Left ventricle myocardium inferior (tissue), 1 donor: ENCODE measurements at regions not wholly inside any gene's neighbourhood (a gene's known extent, or its start where the extent isn't known, plus 50 kb on each side); places are given as distances from the start of the nearest gene placed in this dataset.
A peak's percentile ranks its signal among the peaks of the same experiment; 100 is the strongest.

Source experiments
- DNase-seq: peaks from one replicate; pipeline ENCODE4 v3.0.0-alpha.2; 2020
- H3K27ac ChIP-seq: fragments of 200-600 bp; replicated peaks from 2 replicates; pipeline ENCODE4 v1.8.0; 2021
- H3K27me3 ChIP-seq: fragments of 200-600 bp; 2 replicates; pipeline ENCODE4 v1.8.0; 2021; ENCODE audit warnings: low read depth
- H3K36me3 ChIP-seq: fragments of 200-600 bp; 2 replicates; pipeline ENCODE4 v1.8.0; 2021
- H3K4me1 ChIP-seq: fragments of 200-600 bp; 2 replicates; pipeline ENCODE4 v1.8.0; 2021
- H3K4me3 ChIP-seq: fragments of 200-600 bp; 2 replicates; pipeline ENCODE4 v1.8.0; 2021; ENCODE audit warnings: mild to moderate bottlenecking, moderate library complexity
- H3K9me3 ChIP-seq: fragments of 200-600 bp; replicated peaks from 2 replicates; pipeline ENCODE4 v1.8.0; 2021
- CTCF ChIP-seq: fragments of 200-600 bp; IDR thresholded peaks from 2 replicates; pipeline ENCODE4 v1.8.0; 2021; ENCODE audit warnings: antibody characterized with exemption, mild to moderate bottlenecking, borderline replicate concordance
- intact Hi-C: fragments of 100-400 bp; cut with micrococcal nuclease; formaldehyde crosslinking; loops from one replicate; pipeline ENCODE4 v1.11.0; 2022
- donor health status: DM: no; HTN: yes; CAD: no; lungs with severe emphysema.

- intact Hi-C loops, result no loop called here
- H3K27ac ChIP-seq, result no peak overlapping the region
- H3K9me3 ChIP-seq, result no peaks in the 10 kb centered on the region
- no peaks in the 10 kb centered on the region for H3K27me3 ChIP-seq
- TF ChIP-seq CTCF, result no peak
- no peaks in the 10 kb centered on the region for H3K36me3 ChIP-seq
- no peak overlapping the region for H3K4me3 ChIP-seq
- no peaks in the 10 kb centered on the region for H3K4me1 ChIP-seq
- no peak for DNase-seq
Observed at GRCh38 chr14:80428171-80428570, 216.9 kb upstream of the DIO2 start.

DNA sequence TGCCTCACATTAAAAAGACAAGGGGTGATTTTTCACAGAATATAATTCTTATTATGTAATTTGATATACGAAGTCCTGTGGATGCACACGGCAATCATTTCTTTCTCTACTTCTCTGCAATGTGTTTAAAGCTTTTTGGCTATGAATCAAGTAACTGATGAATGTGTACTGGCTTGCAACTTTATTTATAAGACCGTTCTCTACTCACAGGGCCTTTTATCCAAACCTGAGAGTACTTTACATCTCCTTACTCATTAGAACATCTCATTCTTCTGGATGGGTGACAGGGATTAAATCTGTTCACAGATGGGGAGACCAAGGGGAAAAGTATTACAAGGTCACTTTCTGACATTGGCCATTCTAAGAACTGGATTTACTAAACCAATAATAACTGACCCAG is 215.8 kb upstream of the DIO2 start:
- TF ChIP-seq CTCF, result no peak
- no peak overlapping the region for H3K4me3 ChIP-seq
- no peaks in the 10 kb centered on the region for H3K36me3 ChIP-seq
- no peaks in the 10 kb centered on the region for H3K9me3 ChIP-seq
- H3K27ac ChIP-seq, result peak overlapping the region; percentile 34
- no peaks in the 10 kb centered on the region for H3K4me1 ChIP-seq
- intact Hi-C loops, result no loop called here
- no peak for DNase-seq
- H3K27me3 ChIP-seq, result no peaks in the 10 kb centered on the region

DNA sequence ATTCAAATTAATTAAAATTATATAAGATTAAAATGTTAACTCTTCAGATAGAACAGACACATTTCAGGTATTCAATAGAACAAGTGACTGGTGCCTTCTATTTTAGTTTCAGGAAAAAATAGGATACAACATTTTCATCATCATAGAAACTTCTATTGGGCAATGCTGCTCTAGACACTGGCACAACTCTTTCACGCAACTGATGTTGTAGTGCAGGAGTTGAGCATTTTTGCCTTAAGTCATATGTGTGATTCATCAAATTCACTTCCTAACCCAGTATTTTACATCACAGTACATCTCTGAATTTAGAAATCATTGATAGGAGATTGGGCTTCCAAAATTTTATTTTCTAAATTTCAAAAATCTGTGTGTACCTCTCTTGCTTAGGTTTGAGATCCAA is 215.4 kb upstream of the DIO2 start:
- H3K27me3 ChIP-seq, result no peaks in the 10 kb centered on the region
- peak overlapping the region; percentile 34 for H3K27ac ChIP-seq
- intact Hi-C loops, result no loop called here
- no peak for DNase-seq
- no peak overlapping the region for H3K4me3 ChIP-seq
- H3K36me3 ChIP-seq, result no peaks in the 10 kb centered on the region
- H3K9me3 ChIP-seq, result no peaks in the 10 kb centered on the region
- H3K4me1 ChIP-seq, result no peaks in the 10 kb centered on the region
- no peak for TF ChIP-seq CTCF

GRCh38 chr14:80425686-80426085 is 214.4 kb upstream of the DIO2 start:
- Histone ChIP-seq H3K27ac (peak overlapping the region; percentile 37), H3K27me3 (no peaks in the 10 kb centered on the region), H3K9me3 (no peaks in the 10 kb centered on the region), H3K36me3 (no peaks in the 10 kb centered on the region), H3K4me1 (no peaks in the 10 kb centered on the region), H3K4me3 (no peak overlapping the region)
- intact Hi-C loops, result no loop called here
- TF ChIP-seq CTCF, result no peak
- no peak for DNase-seq

GRCh38 chr14:80419769-80420168 is 208.5 kb upstream of the DIO2 start:
- no peak for DNase-seq
- no peaks in the 10 kb centered on the region for H3K9me3 ChIP-seq
- no peaks in the 10 kb centered on the region for H3K4me1 ChIP-seq
- no peaks in the 10 kb centered on the region for H3K36me3 ChIP-seq
- H3K27ac ChIP-seq, result no peak overlapping the region
- intact Hi-C loops, result no loop called here
- H3K27me3 ChIP-seq, result no peaks in the 10 kb centered on the region
- no peak for TF ChIP-seq CTCF
- no peak overlapping the region for H3K4me3 ChIP-seq

DNA sequence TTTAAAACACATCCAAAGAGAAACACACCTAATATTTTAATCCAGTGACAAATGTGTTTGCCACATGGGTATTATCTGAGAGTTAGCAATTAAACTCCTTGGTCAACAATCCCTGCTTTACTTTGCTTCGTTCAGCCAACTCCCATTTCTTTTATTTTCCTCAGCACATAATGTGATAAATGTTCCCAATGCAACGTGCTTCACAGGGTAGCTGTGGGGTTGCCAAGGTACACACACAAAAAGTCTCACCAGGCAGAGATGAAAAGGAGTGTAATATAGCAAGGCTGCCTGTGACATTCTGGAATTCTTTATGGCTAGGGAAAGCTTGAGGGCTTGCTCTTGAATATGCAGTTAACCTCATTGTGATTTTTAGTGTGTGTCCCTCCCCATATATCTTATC is 208.0 kb upstream of the DIO2 start:
- Histone ChIP-seq H3K27ac (no peak overlapping the region), H3K4me1 (no peaks in the 10 kb centered on the region), H3K27me3 (no peaks in the 10 kb centered on the region), H3K36me3 (no peaks in the 10 kb centered on the region), H3K4me3 (no peak overlapping the region), H3K9me3 (no peaks in the 10 kb centered on the region)
- no peak for DNase-seq
- intact Hi-C loops, result no loop called here
- no peak for TF ChIP-seq CTCF
